Myocyte (in vitro differentiated cells): ENCODE measurements at regions not wholly inside any gene's neighbourhood (a gene's known extent, or its start where the extent isn't known, plus 50 kb on each side); places are given as distances from the start of the nearest gene placed in this dataset.
A peak's percentile ranks its signal among the peaks of the same experiment; 100 is the strongest.
"Not testable (repeated sequence)": the region's sequence is repeated elsewhere in the genome, so short reads cannot be mapped to it uniquely, and the experiment has no call there.

Source experiments
- DNase-seq: peaks from one replicate; pipeline ENCODE4 v3.0.0-alpha.2; 2012; ENCODE audit warnings: low read depth

DNA sequence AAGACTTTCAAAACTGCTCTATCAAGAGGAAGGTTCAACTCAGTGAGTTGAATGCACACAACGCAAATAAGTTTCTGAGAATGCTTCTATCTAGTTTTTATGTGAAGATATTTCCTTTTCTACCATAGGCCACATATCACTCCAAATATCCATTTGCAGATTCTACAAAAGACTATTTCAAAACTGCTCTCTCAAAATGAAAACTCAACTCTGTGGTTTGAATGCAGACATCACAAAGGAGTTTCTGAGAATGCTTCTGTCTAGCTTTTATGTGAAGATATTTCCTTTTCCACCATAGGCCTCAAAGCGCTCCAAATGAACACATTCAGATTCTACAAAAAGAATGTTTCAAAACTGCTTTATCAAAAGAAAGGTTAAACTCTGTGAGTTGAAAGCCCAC, 1093.1 kb upstream of the DEFB115 start:
- DNase-seq: not testable (repeated sequence)

DNA sequence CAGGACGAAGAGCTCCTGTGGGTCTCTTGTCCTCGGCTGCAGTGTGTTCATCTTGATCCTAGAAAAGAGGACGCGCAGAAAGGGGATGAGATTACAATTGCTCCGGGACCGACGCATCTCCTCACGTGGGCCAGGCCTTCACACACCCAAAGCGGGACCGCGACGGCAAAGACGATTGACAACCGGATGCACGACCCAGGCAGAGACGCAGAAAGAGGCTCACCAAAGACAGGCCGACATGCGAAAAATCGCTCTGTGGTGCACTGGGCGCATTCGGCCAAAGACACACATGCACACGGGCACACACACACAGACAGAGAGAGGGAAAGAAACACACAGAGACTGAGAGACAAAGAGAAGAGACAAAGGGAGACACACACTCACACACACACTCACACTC, 1089.9 kb upstream of the DEFB115 start:
- DNase-seq: no peak

DNA sequence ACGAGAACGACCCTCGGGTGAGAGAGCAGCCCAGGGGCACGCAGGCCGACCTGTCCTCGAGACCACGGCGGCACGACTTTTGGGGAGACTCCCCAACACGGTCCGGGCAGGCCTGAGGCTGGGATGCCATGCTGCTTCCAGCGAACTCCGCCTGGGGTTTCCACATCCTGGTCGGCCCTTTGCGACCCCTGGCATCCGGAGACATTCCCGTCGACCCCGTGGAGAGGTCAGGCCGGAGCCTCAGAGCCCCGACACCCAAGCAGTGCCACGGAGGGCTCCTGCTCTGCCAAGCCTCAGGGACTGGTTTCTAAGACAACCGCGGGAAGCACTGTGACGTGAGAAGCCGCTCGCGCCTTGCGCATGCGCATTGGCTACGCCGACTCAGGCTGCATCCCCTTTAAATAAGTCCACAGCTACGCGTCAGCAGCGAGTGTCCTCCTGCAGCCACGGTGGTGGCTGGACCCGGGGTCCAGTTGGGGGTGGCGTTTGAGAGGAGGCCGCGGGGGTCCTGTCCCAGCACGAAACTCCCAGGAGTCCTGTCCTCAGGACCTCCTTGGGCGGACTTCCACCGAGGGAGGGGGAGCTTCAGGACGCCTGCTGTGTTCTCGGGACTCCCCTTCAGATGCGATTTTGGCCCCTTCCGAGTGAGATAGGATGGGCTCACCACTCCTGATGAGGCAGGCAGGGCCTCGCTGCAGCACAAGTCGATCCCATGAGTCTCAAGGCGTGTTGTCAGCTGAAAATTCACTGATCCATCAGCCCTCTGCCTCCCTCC, 1089.3 kb upstream of the DEFB115 start:
- no peak for DNase-seq

DNA sequence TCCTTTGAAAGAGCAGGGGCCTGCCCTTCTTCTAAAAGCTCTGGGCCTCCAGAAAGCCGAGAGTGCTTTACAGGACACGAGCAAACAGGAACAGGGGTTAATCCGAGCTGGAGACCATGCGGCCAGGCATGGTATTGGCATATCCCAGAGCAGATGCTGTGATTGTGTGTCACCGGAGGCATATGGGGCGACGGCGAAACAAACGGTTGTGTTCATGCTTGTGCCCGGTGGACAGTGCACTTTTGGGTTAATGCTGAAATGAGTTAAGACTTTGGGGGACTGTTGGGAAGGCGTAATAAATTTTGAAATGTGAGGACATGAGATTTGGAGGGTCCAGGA, 1088.7 kb upstream of the DEFB115 start:
- DNase-seq: no peak

DNA sequence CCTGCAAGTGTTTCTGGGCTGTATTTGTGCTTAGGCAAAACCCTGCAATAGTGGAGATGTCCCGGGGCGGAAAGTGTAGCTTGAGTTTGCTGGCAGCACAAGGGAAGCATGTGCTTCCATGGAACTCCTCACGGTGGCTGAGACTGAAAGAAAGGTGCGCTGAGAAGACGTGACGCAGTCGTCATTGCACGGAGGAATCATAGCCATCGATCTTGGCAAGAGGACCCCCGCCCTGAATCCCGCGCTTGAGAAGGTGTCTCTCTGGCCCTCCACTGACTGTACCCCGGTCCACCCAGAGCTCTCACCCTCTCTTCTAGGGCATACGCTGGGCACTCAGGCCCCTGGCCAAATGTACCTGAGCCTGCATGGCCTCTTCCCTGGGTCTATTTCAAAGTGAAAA, 1081.8 kb upstream of the DEFB115 start:
- no peak for DNase-seq

DNA sequence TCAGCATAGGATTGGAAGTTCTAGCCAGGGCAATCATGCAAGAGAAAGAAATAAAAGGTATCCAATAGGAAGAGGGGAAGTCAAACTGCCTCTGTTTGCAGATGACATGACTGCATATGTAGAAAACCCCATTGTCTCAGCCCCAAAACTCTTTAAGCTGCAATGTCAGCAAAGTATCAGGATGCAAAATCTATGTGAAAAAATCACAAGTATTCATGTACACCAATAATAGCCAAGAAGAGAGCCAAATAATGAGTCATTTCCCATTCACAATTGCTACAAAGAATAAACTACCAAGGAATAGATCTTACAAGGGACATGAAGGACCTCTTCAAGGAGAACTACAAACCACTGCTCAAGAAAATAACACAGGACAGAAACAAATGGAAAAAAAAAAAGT, 1074.3 kb upstream of the DEFB115 start:
- DNase-seq: not testable (repeated sequence)

DNA sequence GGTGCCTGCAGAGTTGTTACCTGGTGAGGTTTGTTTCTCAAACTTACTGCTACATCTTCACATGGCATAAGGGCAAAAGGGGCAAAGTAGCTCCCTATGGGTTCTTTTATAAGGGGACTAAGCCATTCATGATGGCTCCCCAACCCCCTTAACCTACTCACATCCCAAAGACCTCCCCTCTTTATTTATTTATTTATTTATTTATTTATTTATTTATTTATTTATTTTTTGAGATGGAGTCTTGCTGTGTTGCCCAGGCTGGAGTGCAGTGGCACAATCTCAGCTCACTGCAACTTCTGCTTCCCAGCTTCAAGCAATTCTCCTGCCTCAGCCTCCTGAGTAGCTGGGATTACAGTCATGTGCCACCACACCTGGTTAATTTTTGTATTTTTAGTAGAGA, 1065.7 kb upstream of the DEFB115 start:
- DNase-seq: not testable (repeated sequence)

DNA sequence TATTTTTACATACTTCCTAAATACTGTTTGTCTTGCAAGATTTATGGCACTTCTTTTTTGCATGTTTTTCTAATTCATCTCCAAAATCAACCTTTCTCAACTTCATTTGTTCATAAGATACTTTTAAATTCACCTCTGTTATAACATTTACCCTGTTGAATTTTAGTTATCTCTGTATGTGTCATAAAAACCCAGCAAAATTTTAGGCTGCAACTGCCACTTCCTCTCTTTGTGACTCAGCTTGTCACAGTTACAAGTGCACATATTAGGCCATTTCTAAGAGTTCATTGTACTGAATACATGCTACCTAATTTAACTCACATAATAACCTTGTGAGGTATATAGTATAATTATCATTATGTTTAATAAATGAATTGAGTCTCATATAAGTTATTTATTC, 1023.0 kb upstream of the DEFB115 start:
- DNase-seq: not testable (repeated sequence)

DNA sequence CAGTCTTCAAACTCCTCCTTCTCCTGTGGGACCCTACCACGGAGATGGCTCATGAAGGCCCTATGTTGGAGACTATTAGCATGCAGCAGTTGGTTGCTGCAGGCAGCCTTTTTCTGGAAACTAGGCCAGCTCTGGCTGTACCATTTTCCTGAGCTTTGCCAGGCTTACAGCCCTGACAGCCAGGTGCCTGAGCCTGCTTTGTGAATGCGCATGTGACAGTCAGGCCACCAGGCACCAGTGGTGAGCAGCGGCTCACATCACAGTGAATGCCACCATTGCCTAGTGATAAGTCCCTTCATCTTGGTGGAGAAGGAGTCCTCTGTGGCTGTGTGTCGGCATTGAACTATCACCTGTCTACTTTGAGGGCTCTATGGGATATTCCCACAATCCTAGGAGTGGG, 982.4 kb upstream of the DEFB115 start:
- not testable (repeated sequence) for DNase-seq

DNA sequence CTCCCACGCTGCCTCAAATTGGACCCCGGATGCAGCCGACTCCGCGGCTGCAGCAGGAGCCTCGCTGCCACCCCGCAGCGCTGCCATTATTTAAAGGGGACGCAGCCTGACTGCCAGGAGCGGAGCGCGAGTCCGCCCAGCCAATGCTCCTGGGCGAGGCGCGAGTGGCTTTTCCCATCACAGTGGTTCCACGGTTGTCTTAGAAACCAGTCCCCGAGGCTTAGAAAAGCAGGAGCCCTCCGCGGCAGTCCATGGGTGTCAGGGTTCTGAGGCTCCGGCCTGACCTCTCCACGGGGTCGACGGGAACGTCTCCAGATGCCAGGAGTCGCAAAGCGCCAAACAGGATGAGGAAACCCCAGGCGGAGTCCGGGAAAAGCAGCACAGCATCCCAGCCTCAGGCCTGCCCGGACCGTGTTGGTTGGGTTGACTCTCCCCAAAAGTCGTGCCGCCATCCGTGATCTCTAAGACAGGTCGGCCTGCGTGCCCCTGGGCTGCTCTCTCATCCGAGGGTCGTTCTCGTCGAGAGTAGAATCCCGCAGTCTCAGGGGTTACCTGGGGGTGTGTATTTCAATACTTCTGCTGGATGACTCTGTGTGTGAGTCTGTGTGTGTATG, 975.8 kb upstream of the DEFB115 start:
- no peak for DNase-seq

DNA sequence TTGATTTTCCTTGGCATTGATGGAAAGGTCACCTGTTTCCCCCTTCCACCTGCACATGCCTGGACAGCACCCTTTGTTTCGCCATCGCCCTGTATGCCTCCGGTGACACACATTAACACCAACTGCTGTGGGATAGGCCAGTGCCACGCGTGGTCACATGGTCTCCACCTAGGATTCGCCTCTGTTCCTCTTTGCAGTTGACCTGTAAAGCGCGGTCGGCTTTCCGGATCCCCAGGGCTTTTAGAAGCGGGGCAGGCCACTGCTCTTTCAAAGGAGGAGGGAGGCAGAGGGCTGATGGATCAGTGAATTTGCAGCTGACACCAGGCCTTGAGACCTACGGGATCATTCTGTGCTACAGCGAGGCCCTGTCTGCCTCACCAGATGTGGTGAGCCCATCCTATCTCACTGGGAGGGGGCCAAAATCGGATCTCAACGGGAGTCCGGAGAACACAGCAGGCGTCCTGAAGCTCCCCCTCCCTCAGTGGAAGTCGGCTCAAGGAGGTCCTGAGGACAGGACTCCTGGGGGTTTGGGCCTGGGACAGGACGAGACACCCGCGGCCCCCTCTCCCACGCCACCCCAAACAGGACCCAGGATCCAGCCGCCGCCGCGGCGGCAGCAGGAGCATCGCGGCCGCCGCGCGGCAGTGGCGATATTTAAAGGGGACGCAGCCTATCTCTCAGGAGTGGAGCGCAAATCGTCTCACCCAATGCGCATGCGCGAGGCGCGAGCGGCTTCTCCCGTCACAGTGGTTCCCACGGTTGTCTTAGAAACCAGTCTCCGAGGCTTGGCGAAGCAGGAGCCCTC, 973.8 kb upstream of the DEFB115 start:
- DNase-seq: peak; percentile 33

DNA sequence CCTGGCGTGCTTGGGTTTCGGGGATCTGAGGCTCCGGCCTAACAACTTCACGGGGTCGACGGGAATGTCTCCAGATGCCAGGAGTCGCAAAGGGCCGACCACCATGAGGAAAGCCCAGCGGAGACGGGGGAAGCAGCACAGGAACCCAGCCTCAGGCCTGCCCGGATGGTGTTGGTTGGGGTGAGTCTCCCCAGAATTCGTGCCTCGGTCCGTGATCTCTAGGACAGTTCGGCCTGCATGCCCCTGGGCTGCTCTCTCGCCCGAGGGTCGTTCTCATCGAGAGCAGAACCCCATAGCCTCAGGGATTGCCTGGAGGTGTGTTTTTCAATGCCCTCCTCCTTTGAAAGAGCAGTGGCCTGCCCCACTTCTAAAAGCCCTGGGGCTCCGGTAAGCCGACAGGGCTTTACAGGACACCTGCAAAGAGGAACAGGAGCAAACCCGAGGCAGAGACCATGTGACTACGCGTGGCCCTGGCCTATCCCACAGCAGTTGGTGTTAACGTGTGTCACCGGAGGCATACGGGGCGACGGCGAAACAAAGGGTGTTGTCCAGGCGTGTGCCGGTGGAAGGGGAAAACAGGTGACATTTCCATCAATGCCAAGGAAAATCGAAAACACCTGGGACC, 973.1 kb upstream of the DEFB115 start:
- DNase-seq: no peak

DNA sequence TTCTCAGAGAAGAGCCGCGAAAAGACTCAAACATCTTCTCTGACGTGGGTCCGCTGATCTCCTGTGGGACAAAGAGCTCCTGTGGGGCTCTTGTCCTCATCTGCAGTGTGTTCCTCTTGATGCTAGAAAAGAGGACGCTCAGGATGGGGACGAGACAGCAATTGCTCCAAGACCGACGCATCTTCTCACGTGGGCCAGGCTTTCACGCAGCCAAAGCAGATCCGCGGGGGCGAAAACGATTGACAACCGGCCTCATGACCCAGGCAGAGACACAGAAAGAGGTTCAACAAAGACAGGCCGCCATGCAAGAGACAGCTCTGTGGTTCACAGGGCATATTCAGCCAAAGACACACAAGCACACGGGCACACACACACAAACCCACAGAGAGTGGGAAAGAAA, 971.8 kb upstream of the DEFB115 start:
- no peak for DNase-seq

DNA sequence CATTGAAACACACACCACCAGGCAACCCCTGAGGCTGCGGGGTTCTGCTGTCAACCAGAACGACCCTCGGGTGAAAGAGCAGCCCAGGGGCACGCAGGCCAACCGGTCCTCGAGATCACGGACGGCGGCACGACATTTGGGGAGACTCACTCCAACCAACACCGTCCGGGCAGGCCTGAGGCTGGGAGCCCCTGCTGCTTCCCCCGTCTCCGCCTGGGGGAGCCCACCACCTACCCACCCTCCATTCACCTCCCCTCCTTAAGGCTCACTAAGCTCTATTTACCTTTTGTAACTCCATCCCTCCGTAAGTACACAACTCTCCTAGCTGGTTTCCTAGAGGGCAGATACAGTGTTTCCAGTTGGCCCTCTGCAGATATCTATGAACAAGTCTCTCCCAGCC, 971.3 kb upstream of the DEFB115 start:
- no peak for DNase-seq

DNA sequence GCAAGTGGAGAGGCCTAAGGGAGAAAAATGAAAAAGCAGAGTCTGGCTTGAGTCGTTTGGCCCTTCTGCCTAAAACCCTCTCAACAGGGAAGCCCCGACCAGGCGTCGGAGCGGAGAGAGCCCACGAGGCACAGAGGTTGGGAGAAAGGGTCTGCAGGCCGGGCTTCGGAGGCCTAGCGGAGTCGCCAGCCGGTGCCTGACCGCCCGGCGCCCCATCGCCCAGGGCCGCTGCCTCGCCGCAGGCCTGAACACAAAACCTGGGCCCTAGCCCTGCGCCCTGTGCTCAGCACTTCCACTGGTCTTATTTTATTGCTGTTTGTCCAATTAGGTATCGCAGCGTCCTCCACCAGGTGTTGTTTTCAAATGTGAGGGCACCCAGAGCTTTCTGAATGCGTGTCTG, 970.0 kb upstream of the DEFB115 start:
- not testable (repeated sequence) for DNase-seq

DNA sequence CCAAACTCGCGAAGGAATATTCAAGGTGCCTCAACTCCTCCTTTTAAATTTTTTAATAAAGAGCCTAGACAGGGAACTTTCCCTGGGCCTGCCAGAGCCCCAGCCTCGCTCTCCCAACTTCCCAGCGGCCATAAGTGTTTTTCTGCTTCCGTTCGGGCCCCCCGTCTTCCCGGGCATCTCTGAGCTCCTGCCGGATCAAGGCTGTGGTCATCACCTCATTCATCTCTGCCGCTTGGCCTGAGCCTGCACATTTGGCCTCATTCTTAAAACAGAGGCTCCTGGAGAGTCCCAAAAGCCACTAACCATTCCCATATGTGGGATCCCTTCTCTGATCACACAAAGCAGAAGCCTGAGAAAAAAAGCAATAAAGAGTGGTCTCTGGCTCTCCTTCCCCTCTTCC, 969.1 kb upstream of the DEFB115 start:
- DNase-seq: no peak

DNA sequence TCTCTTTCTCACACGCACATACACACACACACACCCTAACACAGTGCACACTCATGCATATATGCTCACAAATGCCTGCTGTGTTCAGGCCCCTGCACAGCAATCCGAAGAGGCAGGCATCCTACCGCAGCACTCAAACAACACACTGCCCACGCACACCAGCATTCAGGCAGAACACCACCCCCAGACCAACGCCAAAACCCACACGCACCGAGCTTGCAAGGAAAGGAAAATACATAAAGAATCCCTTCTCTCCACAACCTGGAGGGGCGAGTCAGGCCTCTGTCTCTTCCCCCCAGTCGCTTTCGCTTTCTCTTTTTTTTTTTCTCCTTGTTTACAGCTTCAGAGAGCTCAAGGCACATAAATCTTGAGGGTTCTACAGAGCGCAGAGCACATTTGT, 968.4 kb upstream of the DEFB115 start:
- DNase-seq: not testable (repeated sequence)

DNA sequence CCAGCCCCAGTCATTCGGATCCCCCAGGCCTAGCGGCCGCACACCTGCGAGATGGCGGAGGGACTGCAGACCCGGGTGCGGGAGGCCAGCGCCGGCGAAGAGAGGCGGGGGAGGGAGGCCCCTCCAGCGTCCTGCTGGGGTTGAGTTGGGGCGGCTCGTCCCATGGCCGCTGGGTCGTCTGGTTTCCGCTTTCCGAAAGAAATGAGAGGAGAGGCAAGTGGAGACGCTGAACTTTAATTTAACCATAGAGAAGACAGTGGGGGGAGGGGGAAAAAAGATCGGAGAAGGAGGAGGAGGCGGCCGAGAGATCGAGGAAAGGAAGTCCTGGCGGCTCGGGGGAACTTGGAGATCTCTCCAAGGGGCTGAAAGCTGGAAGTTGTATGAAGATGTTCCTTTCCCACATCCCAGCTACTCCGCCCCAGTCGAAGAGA, 967.7 kb upstream of the DEFB115 start:
- DNase-seq: not testable (repeated sequence)

DNA sequence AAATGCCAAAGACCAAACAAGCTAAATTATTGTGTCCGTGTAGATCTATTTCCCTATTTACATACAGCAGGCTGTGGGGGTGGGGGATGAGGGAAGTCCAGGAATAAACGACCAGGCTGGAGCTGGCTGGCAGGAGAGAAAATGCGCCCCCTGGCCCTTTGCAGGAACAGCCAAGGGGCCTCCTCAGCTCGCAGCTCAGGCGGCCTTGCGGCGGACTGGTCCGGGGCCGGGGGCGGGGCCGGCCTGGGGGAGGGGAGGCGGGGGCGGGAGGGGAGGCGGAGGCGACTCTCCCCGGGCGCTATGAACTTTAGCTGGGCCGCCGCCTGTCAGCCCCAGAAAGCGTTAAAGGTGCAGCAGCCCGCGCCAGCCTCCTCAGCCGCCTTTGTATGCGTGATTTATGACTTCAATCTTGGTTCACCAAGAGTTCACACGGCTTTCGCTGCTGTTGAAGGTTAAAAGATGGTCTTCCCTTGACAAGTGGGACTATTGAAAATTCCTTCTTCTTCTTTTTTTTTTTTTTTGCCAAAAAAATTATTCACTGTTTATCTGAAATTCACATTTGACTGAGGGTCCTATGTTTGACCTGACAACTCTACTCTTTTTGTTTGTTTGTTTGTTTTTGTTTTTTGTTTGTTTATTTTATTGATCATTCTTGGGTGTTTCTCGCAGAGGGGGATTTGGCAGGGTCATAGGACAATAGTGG, 967.0 kb upstream of the DEFB115 start:
- not testable (repeated sequence) for DNase-seq

DNA sequence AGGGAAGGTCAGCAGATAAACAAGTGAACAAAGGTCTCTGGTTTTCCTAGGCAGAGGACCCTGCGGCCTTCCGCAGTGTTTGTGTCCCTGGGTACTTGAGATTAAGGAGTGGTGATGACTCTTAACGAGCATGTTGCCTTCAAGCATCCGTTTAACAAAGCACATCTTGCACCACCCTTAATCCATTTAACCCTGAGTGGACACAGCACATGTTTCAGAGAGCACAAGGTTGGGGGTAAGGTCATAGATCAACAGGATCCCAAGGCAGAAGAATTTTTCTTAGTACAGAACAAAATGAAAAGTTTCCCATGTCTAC, 966.4 kb upstream of the DEFB115 start:
- not testable (repeated sequence) for DNase-seq

DNA sequence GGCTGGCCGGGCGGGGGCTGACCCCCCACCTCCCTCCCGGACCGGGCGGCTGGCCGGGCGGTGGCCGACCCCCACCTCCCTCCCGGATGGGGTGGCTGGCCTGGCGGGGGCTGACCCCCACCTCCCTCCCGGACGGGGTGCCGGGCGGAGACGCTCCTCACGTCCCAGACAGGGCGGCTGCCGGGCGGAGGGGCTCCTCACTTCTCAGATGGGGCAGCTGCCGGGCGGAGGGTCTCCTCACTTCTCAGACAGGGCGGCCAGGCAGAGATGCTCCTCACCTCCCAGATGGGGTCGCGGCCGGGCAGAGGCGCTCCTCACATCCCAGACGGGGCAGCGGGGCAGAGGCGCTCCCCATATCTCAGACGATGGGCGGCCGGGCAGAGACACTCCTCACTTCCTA, 965.8 kb upstream of the DEFB115 start:
- DNase-seq: not testable (repeated sequence)
